ENCODE measurements at regions not wholly inside any gene's neighbourhood (a gene's known extent, or its start where the extent isn't known, plus 50 kb on each side); places are given as distances from the start of the nearest gene placed in this dataset.

- no peak for TF ChIP-seq KDM5A (IDR thresholded peaks at IDR 0.05)
- no peak for TF ChIP-seq REST (IDR thresholded peaks at IDR 0.05)
- no peak for TF ChIP-seq CTCF (IDR thresholded peaks at IDR 0.05)
These were observed 447.0 kb downstream of the CNTNAP4 start for GRCh38 chr16:76724181-76724580.

All from A549 (cell line).